Activated CD4-positive, alpha-beta T cell treated with anti-CD3 and anti-CD28 coated beads, Interleukin-2, amount 10 ng/mL, durations not matched to agents 7 days and 5 days (primary cell): ENCODE measurements at regions not wholly inside any gene's neighbourhood (a gene's known extent, or its start where the extent isn't known, plus 50 kb on each side); places are given as distances from the start of the nearest gene placed in this dataset.

ENCODE experiments used
- CTCF ChIA-PET: fragments of 350-600 bp; sonication (Branson Sonifier 250); formaldehyde crosslinking; loops from one replicate; lab custom pipeline; 2021; ENCODE audit warnings: antibody characterized with exemption; lab: Charles Lee
- POLR2A ChIA-PET: fragments of 350-600 bp; sonication (Branson Sonifier 250); formaldehyde crosslinking; loops from one replicate; lab custom pipeline; 2021; ENCODE audit warnings: antibody characterized with exemption; lab: Charles Lee
- DNase-seq: peaks from one replicate; pipeline ENCODE4 v3.0.0-alpha.2; 2020
- H3K27ac Mint-ChIP-seq: one replicate; pipeline ENCODE4 v1.8.0; 2021; ENCODE audit warnings: mild to moderate bottlenecking, moderate library complexity, mixed read lengths
- H3K27me3 Mint-ChIP-seq: one replicate; pipeline ENCODE4 v1.8.0; 2021; ENCODE audit warnings: mixed read lengths
- H3K36me3 Mint-ChIP-seq: one replicate; pipeline ENCODE4 v1.8.0; 2021; ENCODE audit warnings: low read depth, mixed read lengths
- H3K4me1 Mint-ChIP-seq: one replicate; pipeline ENCODE4 v1.8.0; 2021; ENCODE audit warnings: mixed read lengths
- H3K4me3 Mint-ChIP-seq: one replicate; pipeline ENCODE4 v1.8.0; 2021; ENCODE audit warnings: mild to moderate bottlenecking, moderate library complexity, mixed read lengths
- H3K9me3 Mint-ChIP-seq: one replicate; pipeline ENCODE4 v1.8.0; 2021; ENCODE audit warnings: mixed read lengths

- CTCF ChIA-PET = interaction anchor here (0.6 kb wide), 1 partner anchor 87 kb away, joined by 3 read pairs; no protein-coding TSS in a partner anchor
- POLR2A ChIA-PET = no interaction called here
- Mint-ChIP-seq H3K36me3 (no peaks in the 10 kb centered on the region), H3K4me1 (no peaks in the 10 kb centered on the region), H3K4me3 (no peak overlapping the region), H3K27me3 (no peaks in the 10 kb centered on the region), H3K27ac (no peak overlapping the region), H3K9me3 (peaks cover 2% of the 10 kb centered on the region)
- DNase-seq = no peak
Measured at GRCh38 chr1:118337346-118337745, 152.3 kb upstream of the SPAG17 start.

- CTCF ChIA-PET = no interaction called here
- Mint-ChIP-seq H3K4me3 (no peak overlapping the region), H3K36me3 (no peaks in the 10 kb centered on the region), H3K4me1 (no peaks in the 10 kb centered on the region), H3K27me3 (no peaks in the 10 kb centered on the region), H3K27ac (no peak overlapping the region), H3K9me3 (peaks cover 4% of the 10 kb centered on the region)
- POLR2A ChIA-PET = no interaction called here
- no peak for DNase-seq
Measured at GRCh38 chr1:118335331-118335732, 150.3 kb upstream of the SPAG17 start.

GRCh38 chr1:118334506-118334905 is 149.5 kb upstream of the SPAG17 start:
- H3K4me1 Mint-ChIP-seq = no peaks in the 10 kb centered on the region
- peaks cover 4% of the 10 kb centered on the region for H3K9me3 Mint-ChIP-seq
- H3K4me3 Mint-ChIP-seq = no peak overlapping the region
- DNase-seq = no peak
- H3K27ac Mint-ChIP-seq = no peak overlapping the region
- ChIA-PET POLR2A (no interaction called here), CTCF (no interaction called here)
- no peaks in the 10 kb centered on the region for H3K36me3 Mint-ChIP-seq
- no peaks in the 10 kb centered on the region for H3K27me3 Mint-ChIP-seq

GRCh38 chr1:118333601-118334210 is 148.7 kb upstream of the SPAG17 start:
- POLR2A ChIA-PET = no interaction called here
- no peak for DNase-seq
- H3K4me1 Mint-ChIP-seq = no peaks in the 10 kb centered on the region
- no peak overlapping the region for H3K27ac Mint-ChIP-seq
- no peaks in the 10 kb centered on the region for H3K27me3 Mint-ChIP-seq
- H3K4me3 Mint-ChIP-seq = no peak overlapping the region
- no peaks in the 10 kb centered on the region for H3K36me3 Mint-ChIP-seq
- H3K9me3 Mint-ChIP-seq = peaks cover 4% of the 10 kb centered on the region
- CTCF ChIA-PET = no interaction called here

- Mint-ChIP-seq H3K36me3 (no peaks in the 10 kb centered on the region), H3K27me3 (no peaks in the 10 kb centered on the region), H3K4me1 (no peaks in the 10 kb centered on the region), H3K9me3 (peaks cover 2% of the 10 kb centered on the region), H3K27ac (no peak overlapping the region), H3K4me3 (no peak overlapping the region)
- DNase-seq = no peak
- POLR2A ChIA-PET = no interaction called here
- CTCF ChIA-PET = no interaction called here
Measured at GRCh38 chr1:118326960-118327629, 142.1 kb upstream of the SPAG17 start.

GRCh38 chr1:118325550-118326225 is 140.7 kb upstream of the SPAG17 start:
- CTCF ChIA-PET = no interaction called here
- H3K27me3 Mint-ChIP-seq = no peaks in the 10 kb centered on the region
- no peak overlapping the region for H3K27ac Mint-ChIP-seq
- peaks cover 2% of the 10 kb centered on the region for H3K9me3 Mint-ChIP-seq
- no peaks in the 10 kb centered on the region for H3K36me3 Mint-ChIP-seq
- POLR2A ChIA-PET = no interaction called here
- no peaks in the 10 kb centered on the region for H3K4me1 Mint-ChIP-seq
- H3K4me3 Mint-ChIP-seq = no peak overlapping the region
- DNase-seq = no peak

- H3K27me3 Mint-ChIP-seq = no peaks in the 10 kb centered on the region
Measured at GRCh38 chr1:118323246-118323645, 138.2 kb upstream of the SPAG17 start.

GRCh38 chr1:118322331-118322730 is 137.3 kb upstream of the SPAG17 start:
- Mint-ChIP-seq H3K9me3 (peaks cover 7% of the 10 kb centered on the region), H3K27ac (no peak overlapping the region)

More at GRCh38 chr1:118323246-118323645, 138.2 kb upstream of the SPAG17 start:
- Mint-ChIP-seq H3K4me3 (no peak overlapping the region), H3K36me3 (no peaks in the 10 kb centered on the region), H3K4me1 (no peaks in the 10 kb centered on the region), H3K27ac (no peak overlapping the region), H3K9me3 (peaks cover 7% of the 10 kb centered on the region)
- DNase-seq = no peak
- ChIA-PET POLR2A (no interaction called here), CTCF (no interaction called here)

GRCh38 chr1:118321840-118322239 is 136.8 kb upstream of the SPAG17 start:
- H3K27me3 Mint-ChIP-seq = no peaks in the 10 kb centered on the region
- no peaks in the 10 kb centered on the region for H3K4me1 Mint-ChIP-seq
- no peaks in the 10 kb centered on the region for H3K36me3 Mint-ChIP-seq
- ChIA-PET CTCF (no interaction called here), POLR2A (no interaction called here)
- DNase-seq = no peak
- H3K9me3 Mint-ChIP-seq = peaks cover 7% of the 10 kb centered on the region
- H3K27ac Mint-ChIP-seq = no peak overlapping the region
- H3K4me3 Mint-ChIP-seq = no peak overlapping the region

More at GRCh38 chr1:118322331-118322730, 137.3 kb upstream of the SPAG17 start:
- no peaks in the 10 kb centered on the region for H3K36me3 Mint-ChIP-seq
- DNase-seq = no peak
- no peaks in the 10 kb centered on the region for H3K4me1 Mint-ChIP-seq
- no peak overlapping the region for H3K4me3 Mint-ChIP-seq
- ChIA-PET POLR2A (no interaction called here), CTCF (no interaction called here)
- H3K27me3 Mint-ChIP-seq = no peaks in the 10 kb centered on the region

GRCh38 chr1:118317842-118318614 is 133.0 kb upstream of the SPAG17 start:
- Mint-ChIP-seq H3K4me1 (no peaks in the 10 kb centered on the region), H3K27ac (no peak overlapping the region), H3K4me3 (no peak overlapping the region), H3K9me3 (peaks cover 7% of the 10 kb centered on the region), H3K36me3 (no peaks in the 10 kb centered on the region), H3K27me3 (no peaks in the 10 kb centered on the region)
- DNase-seq = no peak
- ChIA-PET CTCF (no interaction called here), POLR2A (no interaction called here)

GRCh38 chr1:118306851-118307250 is 121.8 kb upstream of the SPAG17 start:
- Mint-ChIP-seq H3K9me3 (no peaks in the 10 kb centered on the region), H3K36me3 (no peaks in the 10 kb centered on the region)

GRCh38 chr1:118304722-118305359 is 119.8 kb upstream of the SPAG17 start:
- POLR2A ChIA-PET = no interaction called here
- Mint-ChIP-seq H3K4me3 (no peak overlapping the region), H3K36me3 (no peaks in the 10 kb centered on the region), H3K27me3 (no peaks in the 10 kb centered on the region), H3K27ac (no peak overlapping the region), H3K9me3 (no peaks in the 10 kb centered on the region), H3K4me1 (no peaks in the 10 kb centered on the region)
- CTCF ChIA-PET = no interaction called here
- DNase-seq = no peak

More at GRCh38 chr1:118306851-118307250, 121.8 kb upstream of the SPAG17 start:
- Mint-ChIP-seq H3K27me3 (no peaks in the 10 kb centered on the region), H3K4me3 (no peak overlapping the region), H3K27ac (no peak overlapping the region), H3K4me1 (no peaks in the 10 kb centered on the region)
- ChIA-PET POLR2A (no interaction called here), CTCF (no interaction called here)
- no peak for DNase-seq
